Spinal cord (tissue), 9 donors: ENCODE measurements at regions not wholly inside any gene's neighbourhood (a gene's known extent, or its start where the extent isn't known, plus 50 kb on each side); places are given as distances from the start of the nearest gene placed in this dataset.

Source experiments
- DNase-seq, 6 donors: peaks; one replicate each; pipeline versions ENCODE4 v3.0.0 to v3.0.0-alpha.2; 2013 to 2015; ENCODE audit warnings: low spot score in 6 of 6, low read depth in 4 of 6
- H3K27ac ChIP-seq: one replicate; pipeline ENCODE4 v1.5.1; 2013; ENCODE audit warnings: low read depth, low read length, control low read depth
- H3K27me3 ChIP-seq: one replicate; pipeline ENCODE4 v1.6.1; 2013; ENCODE audit warnings: low read length; ENCODE audit not compliant: control insufficient read depth, insufficient read depth
- H3K36me3 ChIP-seq: one replicate; pipeline ENCODE4 v1.6.1; 2013; ENCODE audit warnings: low read length; ENCODE audit not compliant: control insufficient read depth, insufficient read depth
- H3K4me1 ChIP-seq: one replicate; pipeline ENCODE4 v1.6.1; 2013; ENCODE audit warnings: low read length; ENCODE audit not compliant: control insufficient read depth, insufficient read depth
- H3K4me3 ChIP-seq: one replicate; pipeline ENCODE4 v1.5.1; 2013; ENCODE audit warnings: low read depth, low read length, control low read depth
- H3K9me3 ChIP-seq: one replicate; pipeline ENCODE4 v1.6.1; 2013; ENCODE audit warnings: low read length; ENCODE audit not compliant: control insufficient read depth, insufficient read depth
- WGBS: methylation state at CpG from one replicate; pipeline ENCODE4 v1.1.5; 2013; ENCODE audit warnings: missing lambda C conversion rate; ENCODE audit not compliant: insufficient coverage; 5-methylcytosine and 5-hydroxymethylcytosine counted together
- donor health status: healthy.

GRCh38 chr14:23789696-23790095 is 153.5 kb downstream of the DHRS2 start:
- no peak overlapping the region for H3K27ac ChIP-seq
- no peak for DNase-seq
- H3K9me3 ChIP-seq, result no peaks in the 10 kb centered on the region
- no peaks in the 10 kb centered on the region for H3K36me3 ChIP-seq
- no CpG with 5 or more reads among the region's 1 CpG for WGBS
- H3K4me3 ChIP-seq, result no peak overlapping the region
- no peaks in the 10 kb centered on the region for H3K4me1 ChIP-seq
- no peaks in the 10 kb centered on the region for H3K27me3 ChIP-seq

- Histone ChIP-seq H3K4me3 (no peak overlapping the region), H3K4me1 (no peaks in the 10 kb centered on the region), H3K36me3 (no peaks in the 10 kb centered on the region), H3K27ac (no peak overlapping the region), H3K27me3 (no peaks in the 10 kb centered on the region), H3K9me3 (no peaks in the 10 kb centered on the region)
- no peak for DNase-seq
- no CpG with 5 or more reads among the region's 3 CpGs for WGBS
Measured at GRCh38 chr14:23793532-23793931, 157.4 kb downstream of the DHRS2 start.

GRCh38 chr14:23800811-23801210 is 152.8 kb upstream of the DHRS4 start:
- H3K27me3 ChIP-seq, result no peaks in the 10 kb centered on the region
- DNase-seq, result no peak
- H3K27ac ChIP-seq, result no peak overlapping the region
- H3K36me3 ChIP-seq, result no peaks in the 10 kb centered on the region
- WGBS, result 88% methylated on average over 3 of the region's 3 CpGs
- no peak overlapping the region for H3K4me3 ChIP-seq
- no peaks in the 10 kb centered on the region for H3K4me1 ChIP-seq
- no peaks in the 10 kb centered on the region for H3K9me3 ChIP-seq

- Histone ChIP-seq H3K4me1 (no peaks in the 10 kb centered on the region), H3K27me3 (no peaks in the 10 kb centered on the region), H3K4me3 (no peak overlapping the region), H3K27ac (no peak overlapping the region), H3K36me3 (no peaks in the 10 kb centered on the region), H3K9me3 (no peaks in the 10 kb centered on the region)
- DNase-seq, result no peak
- 0% methylated on average over 1 of the region's 2 CpGs for WGBS
Measured at GRCh38 chr14:23801766-23802165, 151.8 kb upstream of the DHRS4 start.

GRCh38 chr14:23804817-23805216 is 148.8 kb upstream of the DHRS4 start:
- 77% methylated on average over 3 of the region's 3 CpGs for WGBS
- Histone ChIP-seq H3K4me3 (no peak overlapping the region), H3K9me3 (no peaks in the 10 kb centered on the region), H3K36me3 (no peaks in the 10 kb centered on the region), H3K4me1 (no peaks in the 10 kb centered on the region), H3K27me3 (no peaks in the 10 kb centered on the region), H3K27ac (no peak overlapping the region)
- no peak for DNase-seq

GRCh38 chr14:23805761-23806160 is 147.8 kb upstream of the DHRS4 start:
- Histone ChIP-seq H3K4me3 (no peak overlapping the region), H3K36me3 (no peaks in the 10 kb centered on the region), H3K9me3 (no peaks in the 10 kb centered on the region)

GRCh38 chr14:23814527-23815256 is 138.9 kb upstream of the DHRS4 start:
- no peak for DNase-seq
- Histone ChIP-seq H3K4me3 (no peak overlapping the region), H3K27me3 (no peaks in the 10 kb centered on the region), H3K4me1 (no peaks in the 10 kb centered on the region), H3K36me3 (no peaks in the 10 kb centered on the region), H3K27ac (no peak overlapping the region), H3K9me3 (peaks cover 6% of the 10 kb centered on the region)
- 92% methylated on average over 4 of the region's 6 CpGs for WGBS

More at GRCh38 chr14:23805761-23806160, 147.8 kb upstream of the DHRS4 start:
- Histone ChIP-seq H3K27ac (no peak overlapping the region), H3K4me1 (no peaks in the 10 kb centered on the region), H3K27me3 (no peaks in the 10 kb centered on the region)
- no peak for DNase-seq

- H3K9me3 ChIP-seq, result peaks cover 6% of the 10 kb centered on the region
- H3K27me3 ChIP-seq, result no peaks in the 10 kb centered on the region
- H3K27ac ChIP-seq, result no peak overlapping the region
- 94% methylated on average over 3 of the region's 5 CpGs for WGBS
- H3K36me3 ChIP-seq, result no peaks in the 10 kb centered on the region
- no peak overlapping the region for H3K4me3 ChIP-seq
- no peak for DNase-seq
- no peaks in the 10 kb centered on the region for H3K4me1 ChIP-seq
Measured at GRCh38 chr14:23816371-23816770, 137.2 kb upstream of the DHRS4 start.

- DNase-seq, result no peak
- peaks cover 6% of the 10 kb centered on the region for H3K9me3 ChIP-seq
- no CpG with 5 or more reads among the region's 4 CpGs for WGBS
- H3K27me3 ChIP-seq, result no peaks in the 10 kb centered on the region
- no peak overlapping the region for H3K27ac ChIP-seq
- H3K36me3 ChIP-seq, result no peaks in the 10 kb centered on the region
- H3K4me3 ChIP-seq, result no peak overlapping the region
- H3K4me1 ChIP-seq, result no peaks in the 10 kb centered on the region
Measured at GRCh38 chr14:23817164-23817767, 136.3 kb upstream of the DHRS4 start.
